ENCODE measurements at regions not wholly inside any gene's neighbourhood (a gene's known extent, or its start where the extent isn't known, plus 50 kb on each side); places are given as distances from the start of the nearest gene placed in this dataset.

DNA sequence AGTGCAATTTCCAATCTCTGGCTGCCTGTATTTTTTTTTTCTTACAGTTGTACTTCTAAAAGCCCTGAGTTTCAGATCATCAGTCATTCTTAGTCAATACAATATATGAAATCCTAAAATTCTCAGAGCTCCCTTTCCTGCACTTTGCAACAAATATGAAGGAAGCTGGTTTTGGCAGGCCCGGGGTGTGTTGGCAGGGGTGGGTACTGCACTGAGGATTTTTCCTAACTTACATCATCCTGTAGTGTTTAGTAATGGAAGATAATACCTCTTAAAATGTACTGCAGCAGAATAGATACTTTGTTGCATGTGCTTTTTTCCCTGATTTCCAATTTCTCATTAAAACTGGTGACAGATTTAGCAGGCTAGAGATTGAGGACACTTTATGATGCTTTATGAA is 374.6 kb downstream of the PTH2R start:
- no peak overlapping the region for H3T11ph ChIP-seq (ENCODE audit: low read length)
- H3K79me1 ChIP-seq (ENCODE audit: insufficient read depth, low read depth, low read length, poor library complexity, severe bottlenecking), result no peaks in the 10 kb centered on the region
- no peak overlapping the region for H4K5ac ChIP-seq (ENCODE audit: insufficient read length, low read depth, low read length)
- no peak overlapping the region for H4K8ac ChIP-seq (replicated peaks; ENCODE audit: insufficient read length, low read depth, low read length)
- H2BK20ac ChIP-seq (ENCODE audit: low read depth, low read length, poor library complexity, severe bottlenecking), result no peak overlapping the region
- no peak overlapping the region for H2BK5ac ChIP-seq (ENCODE audit: insufficient read length, low read length)
- no peaks in the 10 kb centered on the region for H3K27me3 ChIP-seq (ENCODE audit: insufficient read depth, low read length)
- H2AFZ ChIP-seq (ENCODE audit: low read length), result no peak overlapping the region
- no peak overlapping the region for H2BK15ac ChIP-seq (ENCODE audit: low read depth, low read length)
- no peak overlapping the region for H3K18ac ChIP-seq (ENCODE audit: insufficient read length, low read depth, low read length)
- Mint-ChIP-seq H3K36me3 (ENCODE audit: insufficient read depth in 1 of 3, low read depth in 3 of 3) (peaks cover 13 to 20% (median 15%) of the 10 kb centered on the region in 3 experiments), H3K4me1 (no peaks in the 10 kb centered on the region), H3K27ac (no peak overlapping the region), H3K9me3 (peaks cover 19% of the 10 kb centered on the region in 2 experiments), H3K4me3 (no peak overlapping the region), H3K27me3 (ENCODE audit: low read depth) (no peaks in the 10 kb centered on the region)
- no peak overlapping the region for H2BK12ac ChIP-seq (ENCODE audit: insufficient read length, low read depth, low read length)
- no peak overlapping the region for H3K27ac ChIP-seq (ENCODE audit: insufficient read length, low read depth, low read length)
- no peak overlapping the region for H3K23ac ChIP-seq (ENCODE audit: insufficient read length, low read depth, low read length)
- WGBS (ENCODE audit: extremely low coverage, insufficient read length, low lambda C conversion rate), result no CpG with 5 or more reads among the region's 1 CpG
- H3K79me2 ChIP-seq (ENCODE audit: insufficient read depth, low read length), result no peaks in the 10 kb centered on the region
- DNase-seq, result no peak
- no peak overlapping the region for H4K91ac ChIP-seq (ENCODE audit: insufficient read length, low read depth, low read length)
- H3K14ac ChIP-seq (ENCODE audit: insufficient read depth, low read length), result no peak overlapping the region
- no peak overlapping the region for H3K56ac ChIP-seq (ENCODE audit: insufficient read length, low read depth, low read length)
- no peak overlapping the region for H2AK5ac ChIP-seq (ENCODE audit: insufficient read length, low read length)
- no peaks in the 10 kb centered on the region for H4K20me1 ChIP-seq (ENCODE audit: control insufficient read depth, insufficient read depth, insufficient read length)
- H3K4ac ChIP-seq (ENCODE audit: low read depth, low read length), result no peak overlapping the region
- no peak overlapping the region for H2BK120ac ChIP-seq (ENCODE audit: low read depth, low read length, poor library complexity, severe bottlenecking)
- H3K4me2 ChIP-seq (ENCODE audit: insufficient read depth, insufficient read length, low read length), result no peak overlapping the region
- TF ChIP-seq, protein P1, sequence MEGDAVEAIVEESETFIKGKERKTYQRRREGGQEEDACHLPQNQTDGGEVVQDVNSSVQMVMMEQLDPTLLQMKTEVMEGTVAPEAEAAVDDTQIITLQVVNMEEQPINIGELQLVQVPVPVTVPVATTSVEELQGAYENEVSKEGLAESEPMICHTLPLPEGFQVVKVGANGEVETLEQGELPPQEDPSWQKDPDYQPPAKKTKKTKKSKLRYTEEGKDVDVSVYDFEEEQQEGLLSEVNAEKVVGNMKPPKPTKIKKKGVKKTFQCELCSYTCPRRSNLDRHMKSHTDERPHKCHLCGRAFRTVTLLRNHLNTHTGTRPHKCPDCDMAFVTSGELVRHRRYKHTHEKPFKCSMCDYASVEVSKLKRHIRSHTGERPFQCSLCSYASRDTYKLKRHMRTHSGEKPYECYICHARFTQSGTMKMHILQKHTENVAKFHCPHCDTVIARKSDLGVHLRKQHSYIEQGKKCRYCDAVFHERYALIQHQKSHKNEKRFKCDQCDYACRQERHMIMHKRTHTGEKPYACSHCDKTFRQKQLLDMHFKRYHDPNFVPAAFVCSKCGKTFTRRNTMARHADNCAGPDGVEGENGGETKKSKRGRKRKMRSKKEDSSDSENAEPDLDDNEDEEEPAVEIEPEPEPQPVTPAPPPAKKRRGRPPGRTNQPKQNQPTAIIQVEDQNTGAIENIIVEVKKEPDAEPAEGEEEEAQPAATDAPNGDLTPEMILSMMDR (conservative IDR thresholded peaks at IDR 0.05), result 0 out of 3 replicates have a peak, but pooled peaks have one; percentile 12
- no peaks in the 10 kb centered on the region for H3K23me2 ChIP-seq (ENCODE audit: insufficient read length, low read depth, low read length, poor library complexity, severe bottlenecking)
- no peaks in the 10 kb centered on the region for H3K9me3 ChIP-seq (ENCODE audit: control insufficient read depth, low read depth, low read length)
- H3K4me1 ChIP-seq (ENCODE audit: insufficient read depth, low read length), result no peaks in the 10 kb centered on the region
- no peak overlapping the region for H3K9ac ChIP-seq (ENCODE audit: extremely low read depth, insufficient read length, low read length)

All from H9 (cell line).